CD4-positive, alpha-beta T cell treated with Interleukin-1 beta for 1 hour (primary cell): ENCODE measurements at regions not wholly inside any gene's neighbourhood (a gene's known extent, or its start where the extent isn't known, plus 50 kb on each side); places are given as distances from the start of the nearest gene placed in this dataset.

ENCODE experiments used
- DNase-seq, 2 donors: peaks; one replicate each; pipeline ENCODE4 v3.0.0-alpha.2; 2020 to 2022

DNA sequence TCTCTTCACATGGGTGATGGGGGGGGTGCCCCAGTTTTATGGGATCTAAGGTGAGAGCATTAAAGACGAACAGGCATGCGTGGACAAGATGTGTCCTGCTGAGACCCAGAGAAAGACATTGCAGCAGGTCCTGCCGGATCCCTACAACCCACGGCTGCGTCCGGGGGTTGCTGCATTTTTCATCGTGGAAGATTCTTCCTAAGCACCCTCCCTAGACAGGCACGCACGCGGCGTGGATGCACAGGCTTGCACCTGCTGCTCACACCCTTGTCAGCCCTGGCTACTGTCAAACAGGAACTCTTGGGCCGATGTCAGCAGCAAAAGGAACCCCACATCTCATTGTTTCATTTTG lies 280.6 kb upstream of the RTL1 start:
- DNase-seq: no peak

- no peak for DNase-seq
Measured at GRCh38 chr14:101184572-101184971, 281.1 kb upstream of the RTL1 start.

DNA sequence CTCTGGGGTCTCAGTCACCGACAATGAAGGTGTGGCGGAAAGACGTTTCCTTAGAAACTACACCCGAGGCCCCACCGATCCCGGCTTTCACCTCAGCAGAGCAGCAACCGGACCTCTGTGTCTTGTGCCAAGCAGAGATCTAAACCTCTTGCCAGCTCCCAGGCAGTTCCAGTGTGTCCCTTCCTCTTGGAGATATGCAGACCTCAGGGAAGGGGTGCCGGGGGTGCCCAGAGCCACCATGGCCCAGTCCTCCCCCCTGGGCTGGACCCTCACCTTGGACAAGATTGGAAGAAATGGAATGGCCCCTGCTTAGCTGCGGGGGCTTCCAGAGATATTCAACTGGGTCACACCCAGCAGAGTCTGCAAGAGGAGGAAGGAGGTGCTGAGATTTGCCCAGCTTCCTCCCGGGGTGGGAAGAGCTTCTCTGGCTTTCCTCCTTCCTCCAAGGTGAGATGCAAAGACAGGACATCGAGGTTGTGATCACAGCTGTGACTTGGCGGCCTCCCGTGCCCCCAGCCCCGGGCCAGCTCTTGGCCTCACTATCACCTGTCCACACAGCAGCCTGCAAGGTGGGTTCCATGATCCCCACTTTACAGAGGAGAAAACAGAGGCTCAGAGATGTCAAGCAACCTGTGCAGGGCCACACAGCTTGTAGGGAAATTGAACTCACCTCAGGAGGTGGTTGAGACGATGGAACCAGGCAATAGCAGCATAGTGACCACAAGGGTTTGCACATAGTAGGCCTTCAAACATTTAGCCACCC lies 281.7 kb upstream of the RTL1 start:
- no peak for DNase-seq

GRCh38 chr14:101185946-101186345 lies 282.4 kb upstream of the RTL1 start:
- DNase-seq: no peak

GRCh38 chr14:101186544-101186943 lies 283.0 kb upstream of the RTL1 start:
- no peak for DNase-seq

- no peak for DNase-seq
Measured at GRCh38 chr14:101186992-101187815, 283.7 kb upstream of the RTL1 start.

DNA sequence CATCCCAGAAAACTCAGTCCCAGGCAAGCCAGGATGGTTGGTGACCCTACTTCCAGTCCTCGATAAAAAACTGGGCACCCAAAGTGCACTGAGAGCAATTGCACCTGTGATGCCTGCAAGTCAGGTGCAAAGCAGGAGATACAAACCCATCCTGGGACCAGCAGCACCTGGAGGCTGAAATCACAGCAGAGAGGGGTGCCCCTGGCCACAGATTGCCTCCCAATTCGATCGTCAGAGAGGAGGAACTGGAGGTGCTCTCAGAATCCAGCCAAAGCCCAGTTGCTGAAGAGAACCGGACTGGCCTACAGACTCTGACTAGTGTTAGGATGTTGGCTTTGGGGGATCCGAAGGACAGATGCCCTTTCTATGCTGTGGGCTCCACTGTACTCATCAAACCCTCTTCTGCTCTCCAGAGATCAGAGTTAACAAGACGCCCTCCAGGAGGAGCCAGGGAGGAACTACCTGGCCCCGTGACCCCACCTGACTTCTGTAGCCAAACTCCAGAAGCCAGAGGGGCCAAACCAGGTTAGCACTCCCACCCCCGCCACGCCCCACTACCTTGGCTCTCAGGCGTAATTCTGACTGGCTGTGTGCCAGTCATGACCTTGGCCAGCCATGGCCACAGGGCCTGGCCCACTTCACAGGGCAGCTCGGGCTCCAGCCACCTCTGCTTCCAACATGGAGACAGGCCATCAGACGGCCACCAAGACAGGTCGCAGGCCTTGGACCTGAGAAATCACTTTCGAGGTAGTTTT lies 284.5 kb upstream of the RTL1 start:
- DNase-seq: no peak

- DNase-seq: no peak
Measured at GRCh38 chr14:101188571-101188915, 285.0 kb upstream of the RTL1 start.

GRCh38 chr14:101189266-101189665 lies 285.7 kb upstream of the RTL1 start:
- no peak for DNase-seq

DNA sequence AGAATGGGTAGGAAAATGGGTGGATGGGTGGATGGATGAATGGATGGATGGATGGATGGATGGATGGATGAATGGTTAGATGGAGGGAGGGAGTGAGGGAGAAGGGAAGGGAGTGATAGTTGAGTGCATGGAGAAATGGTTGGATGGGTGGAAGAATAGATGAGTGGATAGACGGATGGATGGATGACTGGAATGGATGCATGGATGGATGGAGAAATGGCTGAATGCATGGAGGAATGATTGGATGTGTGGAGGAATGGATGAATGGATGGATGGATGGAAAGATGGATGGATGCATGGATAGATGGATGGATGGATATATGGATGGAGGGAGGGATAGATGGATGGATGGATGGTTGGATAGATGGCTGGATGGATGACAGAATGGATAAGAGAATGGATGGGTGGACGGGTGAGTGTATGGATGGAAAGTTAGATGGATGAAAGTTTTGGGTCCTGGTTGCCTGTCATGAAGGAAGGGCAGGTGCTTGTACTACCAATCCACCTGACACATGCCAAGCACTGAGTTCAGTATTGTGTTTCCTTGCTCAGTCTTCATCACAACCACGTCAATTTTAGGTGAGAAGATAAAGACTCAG lies 286.5 kb upstream of the RTL1 start:
- DNase-seq: no peak

DNA sequence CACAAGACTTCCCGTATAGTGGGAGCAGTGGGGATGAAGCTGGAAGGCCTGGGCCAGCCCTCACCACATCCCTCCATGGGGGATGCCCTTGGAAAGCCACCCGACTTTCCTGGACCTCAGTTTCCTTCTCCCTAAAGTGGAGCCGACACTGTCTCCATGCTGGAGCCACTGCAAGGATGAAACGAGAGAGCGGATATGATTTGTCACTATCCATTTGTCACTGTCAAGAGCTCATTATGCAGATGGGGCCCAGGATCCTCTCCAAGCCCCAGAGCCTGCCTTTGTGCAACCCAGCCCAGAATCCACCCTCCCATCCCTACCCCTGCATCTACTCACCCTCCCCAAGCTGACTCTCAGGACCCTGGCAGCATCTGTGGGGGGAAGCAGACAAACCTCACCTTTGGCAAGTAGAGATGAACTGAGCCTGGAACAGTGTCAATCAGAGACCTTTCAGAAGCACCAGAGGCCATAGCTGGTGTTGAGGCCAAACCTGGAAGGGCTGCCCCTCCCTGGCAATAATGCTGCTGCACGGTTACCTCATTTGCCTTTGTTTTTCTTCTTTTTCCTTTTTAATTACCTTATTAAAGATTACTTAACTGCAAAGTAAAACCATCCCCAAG lies 287.7 kb upstream of the RTL1 start:
- DNase-seq: no peak

DNA sequence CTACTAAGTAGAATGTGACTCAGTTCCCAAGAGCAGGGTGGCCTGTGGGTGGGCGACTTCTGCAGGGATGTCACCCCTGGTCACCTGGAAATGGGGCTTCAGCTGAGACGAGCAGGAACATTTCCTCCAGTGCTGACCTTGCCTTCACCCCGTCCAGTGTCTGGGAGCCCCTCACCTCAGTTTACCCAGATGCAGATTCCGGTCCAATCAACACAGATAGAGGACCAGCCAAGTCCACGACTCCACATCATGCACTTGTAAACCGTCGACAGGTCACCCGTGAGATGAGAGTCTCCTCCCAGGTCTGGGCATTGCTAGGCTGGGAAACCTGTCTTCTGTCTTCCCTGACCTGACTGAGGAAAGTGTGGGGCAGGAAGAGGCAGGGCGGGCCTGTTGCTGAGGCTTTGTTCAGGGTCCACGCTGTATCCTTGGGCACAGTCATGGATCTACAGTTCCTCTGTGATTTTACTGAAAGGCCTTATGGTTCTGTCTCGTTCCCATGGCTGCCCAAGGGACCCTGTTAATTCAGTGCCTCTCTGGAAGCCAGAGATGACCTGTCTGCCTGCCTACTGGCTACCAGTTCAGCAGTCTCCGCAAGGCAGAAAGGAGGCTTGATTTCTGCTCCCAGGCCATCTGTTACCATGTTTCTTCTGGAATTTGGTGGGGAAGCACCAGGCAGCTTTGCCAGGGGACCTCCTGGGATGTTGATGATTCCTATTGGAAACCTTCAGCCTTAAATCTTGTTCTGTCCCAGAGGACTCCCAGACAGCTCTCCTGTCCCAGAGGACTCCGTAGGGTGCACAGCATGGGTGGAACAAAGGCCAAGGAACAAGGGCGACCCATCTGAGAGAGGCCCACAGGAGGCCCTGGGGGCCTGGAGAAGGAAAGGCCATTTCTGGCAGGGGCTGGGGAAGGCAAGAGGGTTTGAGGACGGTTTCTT lies 288.5 kb upstream of the RTL1 start:
- DNase-seq: no peak

DNA sequence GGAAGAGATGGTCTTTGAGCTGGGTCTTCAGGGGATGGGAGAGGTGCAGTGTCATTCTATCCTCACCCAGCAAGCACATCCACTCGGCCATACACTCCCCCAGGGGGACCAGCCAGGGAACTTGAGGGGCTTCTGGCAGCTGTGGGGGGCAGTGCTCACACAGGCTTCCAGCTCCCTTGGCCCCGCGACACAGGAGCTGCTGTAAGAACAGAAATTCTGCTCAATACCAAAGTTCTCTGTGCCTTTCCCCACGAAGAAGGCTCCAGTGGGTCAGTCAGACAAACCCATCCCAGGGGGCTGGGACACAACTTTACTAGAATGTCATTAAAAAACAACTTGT lies 289.1 kb upstream of the RTL1 start:
- DNase-seq: no peak

DNA sequence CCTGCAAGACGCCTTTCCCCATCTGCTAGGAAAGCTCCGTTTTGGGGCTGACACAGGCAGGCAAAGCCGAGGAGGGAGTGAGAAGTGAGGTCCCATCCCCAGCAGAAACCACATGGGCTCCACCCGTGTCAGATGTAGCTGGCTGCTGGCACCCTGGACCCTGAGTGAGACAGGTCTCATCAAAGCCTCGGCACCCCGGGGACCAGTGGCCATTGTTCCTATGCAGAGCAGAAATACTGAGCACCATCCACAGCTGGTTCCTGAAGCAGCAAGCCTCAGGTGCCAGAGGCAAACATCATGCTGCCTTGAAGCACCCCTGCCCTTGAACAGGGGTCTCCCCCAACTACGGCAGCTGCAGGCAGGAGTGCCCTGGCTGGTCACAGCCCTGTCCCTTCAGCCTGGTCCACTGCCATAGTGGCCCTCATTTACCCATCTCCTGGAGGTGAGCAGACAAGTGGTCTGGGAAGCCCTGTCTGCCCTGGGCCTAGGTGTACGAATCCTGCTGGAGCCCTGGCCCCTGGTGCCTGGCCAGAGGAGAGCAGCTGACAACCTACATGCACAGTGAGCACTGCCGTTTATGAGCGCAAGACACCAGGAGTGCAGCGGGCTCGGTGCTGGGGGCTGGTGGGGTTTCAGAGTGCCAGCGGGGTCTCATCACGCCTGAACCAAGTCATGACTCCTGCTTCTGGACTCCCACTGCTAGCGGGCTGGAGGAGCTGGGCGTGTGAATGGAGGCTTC lies 289.8 kb upstream of the RTL1 start:
- no peak for DNase-seq

DNA sequence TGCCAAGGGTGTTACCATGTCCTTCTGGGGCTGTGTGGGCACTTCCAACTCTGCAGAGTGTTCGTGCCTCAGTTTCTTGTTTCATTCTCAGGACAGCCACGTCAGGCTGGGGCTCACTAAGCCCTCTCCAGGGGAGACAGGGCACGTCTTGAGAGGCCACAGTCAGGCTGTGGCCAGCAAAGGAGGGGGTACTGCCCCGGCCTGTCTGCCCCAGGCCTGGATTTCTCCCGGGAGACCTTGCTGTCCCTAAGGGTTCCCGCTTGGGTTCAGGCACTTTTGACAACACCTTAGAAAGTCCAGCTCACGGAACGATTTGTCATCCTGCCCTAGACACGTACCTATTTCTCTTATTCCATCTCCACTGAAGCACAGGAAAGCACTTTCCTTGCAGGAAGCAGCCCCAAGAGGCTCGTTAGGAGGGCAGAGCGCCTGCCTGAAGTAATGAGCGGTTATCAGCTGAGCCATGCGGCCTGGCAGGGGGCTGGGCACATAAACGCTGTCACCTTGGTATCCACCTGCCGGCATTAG lies 290.4 kb upstream of the RTL1 start:
- no peak for DNase-seq

DNA sequence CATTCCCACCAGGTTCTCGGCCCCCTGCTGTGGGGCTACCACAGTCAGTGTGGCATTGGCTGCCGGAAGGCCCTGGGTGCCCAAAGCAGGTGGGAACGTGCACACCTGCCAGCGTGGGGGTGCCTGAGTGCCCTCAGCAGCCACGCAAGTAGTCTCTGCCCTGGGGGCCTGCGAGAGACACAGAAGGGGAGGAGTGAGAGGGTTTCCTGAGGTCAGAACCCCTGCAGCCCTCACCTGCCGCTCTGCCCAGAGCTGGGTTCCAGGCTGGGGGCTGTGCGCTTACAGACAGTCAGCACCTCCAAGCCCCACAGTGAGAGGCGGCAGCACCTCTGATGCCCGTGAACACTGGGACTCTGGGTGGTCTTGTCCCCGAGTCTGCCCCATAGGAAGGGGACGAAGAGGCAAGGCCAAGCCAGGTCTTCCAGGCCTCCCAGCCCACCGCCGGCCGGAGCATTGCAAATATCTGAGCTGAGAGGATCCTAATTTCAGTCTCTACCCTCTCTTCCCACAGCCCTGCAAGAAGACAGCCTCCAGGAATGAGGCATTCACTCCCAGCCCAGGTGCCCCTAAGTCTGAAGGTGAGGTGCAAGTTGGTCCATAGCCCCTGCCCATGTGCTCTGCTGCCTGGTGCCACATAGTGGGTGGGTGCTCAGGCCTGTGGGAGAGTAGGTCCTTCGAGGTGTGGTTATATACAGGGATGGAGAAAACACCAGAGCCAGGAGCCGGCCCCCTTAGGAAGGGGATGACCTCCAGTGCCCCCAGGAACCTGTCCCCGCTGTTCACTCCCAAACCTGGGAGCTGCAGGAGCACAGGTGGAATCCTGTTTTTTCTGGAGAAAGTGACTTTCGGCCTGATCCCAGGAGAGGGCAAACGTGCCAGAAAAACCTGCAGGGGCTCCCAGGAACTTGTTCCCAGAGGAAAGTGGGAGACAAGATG lies 291.1 kb upstream of the RTL1 start:
- no peak for DNase-seq

DNA sequence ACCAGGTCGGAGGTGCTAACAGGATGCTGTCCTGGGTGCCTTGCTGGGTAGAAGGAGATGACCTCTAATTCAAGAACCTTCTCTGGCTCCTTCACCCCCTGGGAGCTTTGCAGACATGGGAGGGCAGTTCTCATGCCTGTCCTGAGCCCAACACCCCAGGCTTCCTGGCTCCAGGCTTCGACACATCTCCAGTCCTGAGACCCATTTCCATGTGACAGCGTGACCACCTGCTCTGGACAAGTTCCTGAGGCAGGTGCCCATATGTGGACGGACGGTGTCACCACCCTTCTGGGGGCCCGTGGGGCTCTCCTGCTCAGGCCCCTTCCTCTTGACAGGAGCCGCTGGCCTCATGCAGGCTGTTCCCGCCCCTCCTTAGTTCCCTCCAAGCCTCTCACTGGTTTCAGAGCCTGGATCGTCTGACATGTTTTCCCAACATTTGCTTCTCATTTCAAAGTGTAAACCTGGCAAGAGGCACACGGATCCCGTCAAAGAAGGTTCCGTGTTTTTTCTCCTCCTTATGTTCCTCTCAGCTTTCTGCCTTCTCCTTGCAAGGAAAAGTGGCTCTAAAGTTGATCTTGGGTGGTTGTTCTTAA lies 291.9 kb upstream of the RTL1 start:
- DNase-seq: no peak

- no peak for DNase-seq
Measured at GRCh38 chr14:101196051-101196712, 292.7 kb upstream of the RTL1 start.
